ENCODE measurements at regions not wholly inside any gene's neighbourhood (a gene's known extent, or its start where the extent isn't known, plus 50 kb on each side); places are given as distances from the start of the nearest gene placed in this dataset.

- 100% methylated on average over 1 of the region's 2 CpGs for WGBS
Measured at GRCh38 chr6:11449408-11449807, 88.1 kb upstream of the TMEM170B start.

GRCh38 chr6:11448038-11448437 is 89.5 kb upstream of the TMEM170B start:
- no peak overlapping the region for H3K14ac ChIP-seq (ENCODE audit: low read length in 2 of 2)
- H3K4ac ChIP-seq (ENCODE audit: low read depth in 1 of 2, low read length in 2 of 2): no peak overlapping the region
- H2AFZ ChIP-seq (ENCODE audit: low read depth, low read length): no peak overlapping the region
- no peak overlapping the region for H3K4me2 ChIP-seq (ENCODE audit: low read length, poor library complexity, severe bottlenecking)
- no peak overlapping the region for H3K23ac ChIP-seq (ENCODE audit: low read length in 2 of 2)
- no peaks in the 10 kb centered on the region for H3K27me3 ChIP-seq (ENCODE audit: control insufficient read depth in 1 of 2, insufficient read depth in 1 of 2, low read length in 2 of 2)
- DNase-seq: no peak
- H4K8ac ChIP-seq (ENCODE audit: low read length): no peak overlapping the region
- no peaks in the 10 kb centered on the region for H3K79me1 ChIP-seq (replicated peaks; ENCODE audit: low read length, poor library complexity, severe bottlenecking)
- H2BK120ac ChIP-seq (ENCODE audit: low read depth, low read length): no peak overlapping the region
- no peak overlapping the region for H2BK12ac ChIP-seq (ENCODE audit: low read length in 2 of 2)
- no peaks in the 10 kb centered on the region for H3K9me3 ChIP-seq (ENCODE audit: control insufficient read depth, low read length)
- no peak overlapping the region for H3K18ac ChIP-seq (ENCODE audit: low read depth in 1 of 2, low read length in 2 of 2)
- H3K4me1 ChIP-seq (ENCODE audit: control insufficient read depth, insufficient read depth, low read depth, low read length): no peaks in the 10 kb centered on the region
- H3K36me3 ChIP-seq (ENCODE audit: control insufficient read depth in 1 of 2, insufficient read depth in 2 of 2, low read depth in 1 of 2, low read length in 2 of 2): no peaks in the 10 kb centered on the region
- H2BK15ac ChIP-seq (ENCODE audit: low read depth, poor library complexity, severe bottlenecking): no peak overlapping the region
- H2AK5ac ChIP-seq (ENCODE audit: low read length, severe bottlenecking): no peak overlapping the region
- H2BK5ac ChIP-seq (ENCODE audit: low read depth, low read length, poor library complexity, severe bottlenecking): no peak overlapping the region
- H4K91ac ChIP-seq (ENCODE audit: low read length): no peak overlapping the region
- no peak overlapping the region for H3K27ac ChIP-seq (ENCODE audit: low read length, poor library complexity, severe bottlenecking)
- H3K4me3 ChIP-seq (ENCODE audit: insufficient read depth in 1 of 2, low read depth in 1 of 2, low read length in 2 of 2): no peak overlapping the region
- no peak overlapping the region for H3K9ac ChIP-seq (ENCODE audit: low read length)

More at GRCh38 chr6:11449408-11449807, 88.1 kb upstream of the TMEM170B start:
- H3K79me1 ChIP-seq (replicated peaks; ENCODE audit: low read length, poor library complexity, severe bottlenecking): no peaks in the 10 kb centered on the region
- H3K27ac ChIP-seq (ENCODE audit: low read length, poor library complexity, severe bottlenecking): no peak overlapping the region
- H3K4me2 ChIP-seq (ENCODE audit: low read length, poor library complexity, severe bottlenecking): no peak overlapping the region
- no peak overlapping the region for H3K14ac ChIP-seq (ENCODE audit: low read length in 2 of 2)
- H3K4ac ChIP-seq (ENCODE audit: low read depth in 1 of 2, low read length in 2 of 2): no peak overlapping the region
- H3K23ac ChIP-seq (ENCODE audit: low read length in 2 of 2): no peak overlapping the region
- H2BK120ac ChIP-seq (ENCODE audit: low read depth, low read length): no peak overlapping the region
- no peak overlapping the region for H4K8ac ChIP-seq (ENCODE audit: low read length)
- no peak overlapping the region for H3K4me3 ChIP-seq (ENCODE audit: insufficient read depth in 1 of 2, low read depth in 1 of 2, low read length in 2 of 2)
- H3K18ac ChIP-seq (ENCODE audit: low read depth in 1 of 2, low read length in 2 of 2): no peak overlapping the region
- no peak overlapping the region for H3K9ac ChIP-seq (ENCODE audit: low read length)
- H3K9me3 ChIP-seq (ENCODE audit: control insufficient read depth, low read length): no peaks in the 10 kb centered on the region
- H3K27me3 ChIP-seq (ENCODE audit: control insufficient read depth in 1 of 2, insufficient read depth in 1 of 2, low read length in 2 of 2): no peaks in the 10 kb centered on the region
- H3K36me3 ChIP-seq (ENCODE audit: control insufficient read depth in 1 of 2, insufficient read depth in 2 of 2, low read depth in 1 of 2, low read length in 2 of 2): no peaks in the 10 kb centered on the region
- H2AK5ac ChIP-seq (ENCODE audit: low read length, severe bottlenecking): no peak overlapping the region
- no peak overlapping the region for H4K91ac ChIP-seq (ENCODE audit: low read length)
- no peak overlapping the region for H2AFZ ChIP-seq (ENCODE audit: low read depth, low read length)
- no peak overlapping the region for H2BK15ac ChIP-seq (ENCODE audit: low read depth, poor library complexity, severe bottlenecking)
- no peaks in the 10 kb centered on the region for H3K4me1 ChIP-seq (ENCODE audit: control insufficient read depth, insufficient read depth, low read depth, low read length)
- H2BK12ac ChIP-seq (ENCODE audit: low read length in 2 of 2): no peak overlapping the region
- no peak for DNase-seq
- H2BK5ac ChIP-seq (ENCODE audit: low read depth, low read length, poor library complexity, severe bottlenecking): no peak overlapping the region

GRCh38 chr6:11447265-11447664 is 90.3 kb upstream of the TMEM170B start:
- no peak overlapping the region for H3K9ac ChIP-seq (ENCODE audit: low read length)
- no peak overlapping the region for H2BK120ac ChIP-seq (ENCODE audit: low read depth, low read length)
- no peak overlapping the region for H3K23ac ChIP-seq (ENCODE audit: low read length in 2 of 2)
- H3K79me1 ChIP-seq (replicated peaks; ENCODE audit: low read length, poor library complexity, severe bottlenecking): no peaks in the 10 kb centered on the region
- H3K18ac ChIP-seq (ENCODE audit: low read depth in 1 of 2, low read length in 2 of 2): no peak overlapping the region
- H2BK5ac ChIP-seq (ENCODE audit: low read depth, low read length, poor library complexity, severe bottlenecking): no peak overlapping the region
- H3K27ac ChIP-seq (ENCODE audit: low read length, poor library complexity, severe bottlenecking): no peak overlapping the region
- no peak for DNase-seq
- no peaks in the 10 kb centered on the region for H3K27me3 ChIP-seq (ENCODE audit: control insufficient read depth in 1 of 2, insufficient read depth in 1 of 2, low read length in 2 of 2)
- H2AFZ ChIP-seq (ENCODE audit: low read depth, low read length): no peak overlapping the region
- no peak overlapping the region for H2BK15ac ChIP-seq (ENCODE audit: low read depth, poor library complexity, severe bottlenecking)
- no peak overlapping the region for H3K4me2 ChIP-seq (ENCODE audit: low read length, poor library complexity, severe bottlenecking)
- H4K91ac ChIP-seq (ENCODE audit: low read length): no peak overlapping the region
- H4K8ac ChIP-seq (ENCODE audit: low read length): no peak overlapping the region
- no peak overlapping the region for H2AK5ac ChIP-seq (ENCODE audit: low read length, severe bottlenecking)
- no peaks in the 10 kb centered on the region for H3K36me3 ChIP-seq (ENCODE audit: control insufficient read depth in 1 of 2, insufficient read depth in 2 of 2, low read depth in 1 of 2, low read length in 2 of 2)
- H3K4me3 ChIP-seq (ENCODE audit: insufficient read depth in 1 of 2, low read depth in 1 of 2, low read length in 2 of 2): no peak overlapping the region
- WGBS: no CpG with 5 or more reads among the region's 1 CpG
- no peaks in the 10 kb centered on the region for H3K4me1 ChIP-seq (ENCODE audit: control insufficient read depth, insufficient read depth, low read depth, low read length)
- no peak overlapping the region for H2BK12ac ChIP-seq (ENCODE audit: low read length in 2 of 2)
- no peak overlapping the region for H3K4ac ChIP-seq (ENCODE audit: low read depth in 1 of 2, low read length in 2 of 2)
- no peak overlapping the region for H3K14ac ChIP-seq (ENCODE audit: low read length in 2 of 2)
- H3K9me3 ChIP-seq (ENCODE audit: control insufficient read depth, low read length): no peaks in the 10 kb centered on the region

GRCh38 chr6:11445146-11445545 is 92.4 kb upstream of the TMEM170B start:
- Histone ChIP-seq H3K36me3 (ENCODE audit: control insufficient read depth in 1 of 2, insufficient read depth in 2 of 2, low read depth in 1 of 2, low read length in 2 of 2) (no peaks in the 10 kb centered on the region), H2BK120ac (ENCODE audit: low read depth, low read length) (no peak overlapping the region), H2AK5ac (ENCODE audit: low read length, severe bottlenecking) (no peak overlapping the region), H2BK12ac (ENCODE audit: low read length in 2 of 2) (no peak overlapping the region), H3K9me3 (ENCODE audit: control insufficient read depth, low read length) (no peaks in the 10 kb centered on the region), H2AFZ (ENCODE audit: low read depth, low read length) (no peak overlapping the region), H3K79me1 (replicated peaks; ENCODE audit: low read length, poor library complexity, severe bottlenecking) (no peaks in the 10 kb centered on the region), H3K27me3 (ENCODE audit: control insufficient read depth in 1 of 2, insufficient read depth in 1 of 2, low read length in 2 of 2) (no peaks in the 10 kb centered on the region), H3K4me2 (ENCODE audit: low read length, poor library complexity, severe bottlenecking) (no peak overlapping the region), H3K9ac (ENCODE audit: low read length) (no peak overlapping the region), H3K4me1 (ENCODE audit: control insufficient read depth, insufficient read depth, low read depth, low read length) (no peaks in the 10 kb centered on the region), H3K23ac (ENCODE audit: low read length in 2 of 2) (no peak overlapping the region), H3K4me3 (ENCODE audit: insufficient read depth in 1 of 2, low read depth in 1 of 2, low read length in 2 of 2) (no peak overlapping the region), H3K27ac (ENCODE audit: low read length, poor library complexity, severe bottlenecking) (no peak overlapping the region), H2BK15ac (ENCODE audit: low read depth, poor library complexity, severe bottlenecking) (no peak overlapping the region), H3K14ac (ENCODE audit: low read length in 2 of 2) (no peak overlapping the region), H4K8ac (ENCODE audit: low read length) (no peak overlapping the region), H2BK5ac (ENCODE audit: low read depth, low read length, poor library complexity, severe bottlenecking) (no peak overlapping the region), H3K18ac (ENCODE audit: low read depth in 1 of 2, low read length in 2 of 2) (no peak overlapping the region), H3K4ac (ENCODE audit: low read depth in 1 of 2, low read length in 2 of 2) (no peak overlapping the region), H4K91ac (ENCODE audit: low read length) (no peak overlapping the region)
- no peak for DNase-seq
- no CpG with 5 or more reads among the region's 2 CpGs for WGBS
